Right forelimb (tissue), 1 donor: ENCODE measurements at regions not wholly inside any gene's neighbourhood (a gene's known extent, or its start where the extent isn't known, plus 50 kb on each side); places are given as distances from the start of the nearest gene placed in this dataset.
"Not testable (repeated sequence)": the region's sequence is repeated elsewhere in the genome, so short reads cannot be mapped to it uniquely, and the experiment has no call there.

ENCODE experiments used
- DNase-seq: peaks from one replicate; pipeline ENCODE4 v3.0.0-alpha.2; 2018

GRCh38 chr11:87455180-87455579, 417.4 kb downstream of the TMEM135 start:
- DNase-seq, result no peak

DNA sequence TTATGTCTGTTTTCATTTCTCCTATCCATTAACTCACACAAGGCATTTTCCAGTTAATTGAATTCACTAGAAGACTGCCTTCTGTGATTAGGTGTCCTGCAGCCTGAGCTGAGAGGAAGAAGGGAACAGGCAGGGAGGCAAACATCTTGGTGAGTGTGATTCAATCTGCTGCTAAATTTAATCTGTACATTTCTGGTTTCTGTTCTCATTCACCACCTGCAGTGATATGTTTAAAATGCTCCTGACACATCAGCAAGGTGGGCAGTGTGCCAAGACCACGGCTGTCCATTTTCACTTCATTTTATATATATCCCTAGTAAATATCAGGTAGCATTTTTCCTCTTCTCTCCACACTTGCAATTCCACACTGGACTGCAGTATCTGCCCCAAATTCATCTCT, 416.5 kb downstream of the TMEM135 start:
- DNase-seq, result no peak

DNA sequence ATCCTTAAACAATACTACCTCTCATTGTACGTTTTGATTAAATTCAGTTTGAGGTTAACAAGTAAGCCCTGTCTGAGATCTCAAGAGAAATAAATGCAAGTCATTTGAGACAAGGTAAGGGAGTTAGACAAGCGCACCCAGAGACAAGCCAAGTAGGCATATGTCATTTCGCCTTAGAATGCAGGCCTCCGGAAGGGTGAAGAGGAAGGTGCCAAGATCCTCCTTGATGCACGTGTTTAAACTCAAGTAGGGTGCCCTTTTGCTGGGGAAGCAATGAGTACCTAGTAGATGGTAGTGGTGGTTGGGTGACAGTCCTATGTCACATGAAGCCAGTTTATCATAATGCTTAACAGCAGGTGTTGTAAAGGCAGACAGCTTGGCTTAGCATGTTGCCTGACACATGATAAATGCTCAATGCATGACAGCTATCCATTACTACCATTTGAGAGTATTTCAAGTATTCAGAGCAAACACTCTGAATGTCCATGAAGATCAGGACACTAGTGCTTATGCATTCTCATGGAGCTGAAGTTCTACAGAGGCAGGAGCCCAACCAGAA, 415.9 kb downstream of the TMEM135 start:
- DNase-seq, result no peak

GRCh38 chr11:87452025-87452424, 414.3 kb downstream of the TMEM135 start:
- not testable (repeated sequence) for DNase-seq

DNA sequence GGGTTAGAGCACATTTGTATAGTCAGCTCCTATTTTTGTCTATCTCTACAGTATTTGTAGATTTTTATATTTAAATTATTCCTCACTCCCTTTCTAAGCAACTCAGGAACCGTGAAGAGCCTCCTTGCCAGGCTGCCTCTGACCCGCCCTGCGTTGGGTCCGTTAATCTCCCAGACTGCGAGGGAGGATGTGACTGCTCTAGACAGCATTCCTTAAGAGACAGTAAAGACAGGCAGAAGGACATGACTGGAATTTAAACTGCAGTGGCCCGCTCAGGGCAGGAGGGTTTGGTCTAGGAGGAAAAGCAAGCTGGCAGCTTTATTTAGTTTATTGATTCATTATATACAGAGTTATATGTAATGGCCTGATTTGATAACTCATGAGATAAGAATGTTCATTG, 413.7 kb downstream of the TMEM135 start:
- DNase-seq, result no peak

DNA sequence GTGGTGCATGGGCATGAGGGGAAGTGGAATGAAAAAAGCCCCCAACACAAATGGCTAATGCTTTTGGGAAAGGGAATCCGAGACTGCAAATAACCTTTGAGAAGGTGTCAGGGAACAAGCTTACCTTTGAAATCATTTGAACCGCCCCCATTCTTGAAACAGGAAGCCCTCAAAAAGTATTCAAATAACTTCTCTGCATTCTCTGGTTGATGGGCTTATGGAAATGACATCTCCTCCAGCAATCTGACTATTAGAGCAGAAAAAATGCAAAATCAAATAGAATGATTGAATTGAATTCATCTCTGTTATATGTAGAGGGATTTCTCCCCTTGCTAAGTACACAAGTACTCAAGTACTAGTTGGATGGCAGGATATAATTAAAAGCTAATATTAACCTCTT, 409.9 kb downstream of the TMEM135 start:
- no peak for DNase-seq

DNA sequence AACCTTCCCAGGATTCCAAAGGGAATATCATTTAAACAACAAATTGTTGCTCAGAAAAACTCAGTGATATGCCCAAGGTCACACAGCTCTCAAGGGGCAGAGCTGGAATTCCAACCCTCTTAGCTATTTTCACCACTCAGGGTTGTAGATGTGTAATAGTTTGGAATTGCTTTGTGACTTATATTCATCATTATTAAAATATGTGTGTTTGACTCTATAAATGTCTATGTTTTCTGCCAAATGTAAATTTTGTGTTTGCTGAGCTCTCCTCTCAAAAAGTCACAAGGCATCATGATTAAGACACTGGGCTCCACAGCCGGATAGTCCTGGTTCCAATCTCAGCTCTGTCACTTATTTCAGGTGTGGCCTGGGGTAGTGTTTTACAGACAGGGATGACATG, 407.3 kb downstream of the TMEM135 start:
- DNase-seq, result no peak

- no peak for DNase-seq
Measured at GRCh38 chr11:87443707-87444106, 406.0 kb downstream of the TMEM135 start.

- no peak for DNase-seq
Measured at GRCh38 chr11:87440076-87440770, 402.5 kb downstream of the TMEM135 start.

DNA sequence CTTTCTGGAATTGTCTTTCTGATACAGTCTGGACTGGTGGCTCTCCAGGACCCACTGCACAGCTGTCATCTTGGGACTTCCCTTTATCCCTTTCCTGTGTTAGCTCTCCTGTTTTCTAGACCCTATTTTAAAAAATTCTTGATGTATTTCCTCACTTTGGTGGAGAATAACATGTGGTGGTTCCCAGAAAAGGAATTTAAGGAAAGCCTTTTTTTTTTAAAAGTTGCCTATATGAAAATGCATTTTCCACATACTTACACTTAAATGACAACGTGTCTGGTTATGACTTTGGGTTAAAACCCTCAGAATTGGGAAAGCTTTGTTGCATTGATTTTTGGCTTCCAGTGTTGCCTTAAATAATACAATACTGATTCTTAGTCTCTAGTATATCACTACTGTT, 400.7 kb downstream of the TMEM135 start:
- no peak for DNase-seq

- no peak for DNase-seq
Measured at GRCh38 chr11:87437844-87438223, 400.1 kb downstream of the TMEM135 start.

DNA sequence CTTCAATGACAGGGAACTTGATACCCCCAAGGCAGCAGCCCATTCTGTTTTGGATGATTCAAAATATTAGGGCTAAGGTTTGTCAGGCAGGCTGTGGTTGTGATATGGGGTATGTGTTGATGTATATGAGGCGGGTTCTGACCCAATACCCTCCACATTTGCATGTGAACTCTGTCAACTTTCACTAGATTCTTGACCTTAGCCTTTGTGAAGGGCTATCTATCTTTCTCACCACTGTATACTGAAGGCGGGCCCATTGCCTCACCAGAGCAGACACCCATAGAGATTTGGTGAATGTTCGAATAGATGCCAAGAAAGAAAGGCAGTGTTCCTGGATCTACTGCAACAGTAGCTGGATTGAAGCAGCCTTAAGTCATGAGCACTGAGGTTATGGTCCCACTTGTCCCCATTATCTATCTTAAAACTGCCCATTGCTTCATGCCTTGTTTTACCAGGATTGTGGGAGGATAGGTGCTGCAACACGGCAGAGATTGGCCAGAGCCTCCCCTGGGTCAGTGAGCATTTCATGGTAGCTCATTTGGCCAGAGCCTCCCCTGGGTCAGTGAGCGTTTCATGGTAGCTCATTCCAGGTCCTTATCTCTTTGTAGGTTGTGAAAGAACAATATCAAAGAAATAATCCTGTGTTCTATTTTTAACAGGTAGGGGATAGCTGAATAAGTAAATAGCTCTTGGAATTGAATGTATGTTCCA, 399.6 kb downstream of the TMEM135 start:
- no peak for DNase-seq

DNA sequence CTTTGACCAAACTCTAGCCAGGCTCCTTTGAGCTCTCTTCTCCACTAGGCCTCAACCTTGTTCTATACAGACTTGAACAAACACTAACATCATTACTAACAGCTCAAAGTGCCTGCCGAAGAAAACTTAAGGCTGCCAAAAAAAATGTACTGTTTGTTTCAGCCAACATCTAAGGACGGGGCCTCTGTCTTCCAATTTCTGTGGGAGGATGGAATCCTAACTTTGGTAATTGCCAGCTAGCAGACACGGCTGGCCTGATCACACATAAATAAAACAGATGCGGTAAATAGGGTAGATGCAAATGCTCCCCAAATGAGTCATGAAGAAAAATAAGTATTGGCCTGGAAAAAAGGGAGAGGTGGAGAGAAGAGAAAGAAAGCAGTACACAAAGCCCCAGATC, 394.3 kb downstream of the TMEM135 start:
- no peak for DNase-seq

GRCh38 chr11:87431392-87431791, 393.7 kb downstream of the TMEM135 start:
- DNase-seq, result no peak

DNA sequence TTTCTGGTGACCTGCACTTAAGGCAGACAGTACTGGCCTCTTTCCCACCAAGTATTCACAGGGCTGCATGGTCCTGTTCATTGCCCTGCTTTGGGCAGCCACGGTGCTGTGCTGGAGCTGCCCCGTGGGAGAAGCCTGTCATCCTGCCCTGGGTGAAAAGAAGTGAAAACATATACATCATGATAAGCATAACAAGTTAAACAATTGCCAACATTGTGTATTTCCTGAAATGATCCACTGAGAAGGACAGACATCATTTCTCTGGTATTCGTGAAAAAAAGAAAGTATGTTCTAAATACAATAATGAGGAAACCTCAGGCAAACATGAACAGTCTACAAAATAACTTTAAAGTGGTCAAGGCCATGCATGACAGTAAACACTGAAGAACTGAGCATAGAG, 393.1 kb downstream of the TMEM135 start:
- no peak for DNase-seq

DNA sequence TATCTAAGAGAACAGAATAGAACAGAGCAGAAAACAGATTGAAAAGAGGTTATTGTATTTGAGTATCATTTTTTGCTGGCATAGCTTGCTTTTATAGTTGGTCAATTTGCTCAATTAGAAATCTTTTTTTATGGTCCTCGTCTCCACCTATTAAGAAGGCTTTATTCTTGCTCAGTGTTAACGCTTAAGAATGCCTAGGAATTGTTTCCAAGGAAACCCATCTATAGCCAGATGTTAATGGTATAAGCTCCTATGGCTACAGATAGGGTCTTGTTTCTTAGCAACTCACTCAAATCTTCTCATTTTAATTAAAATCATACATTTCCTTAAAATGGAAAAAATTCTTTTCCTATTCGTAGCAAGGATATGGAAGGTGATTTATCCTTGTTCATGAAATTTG, 392.3 kb downstream of the TMEM135 start:
- DNase-seq, result no peak

- no peak for DNase-seq
Measured at GRCh38 chr11:87428266-87428665, 390.5 kb downstream of the TMEM135 start.

DNA sequence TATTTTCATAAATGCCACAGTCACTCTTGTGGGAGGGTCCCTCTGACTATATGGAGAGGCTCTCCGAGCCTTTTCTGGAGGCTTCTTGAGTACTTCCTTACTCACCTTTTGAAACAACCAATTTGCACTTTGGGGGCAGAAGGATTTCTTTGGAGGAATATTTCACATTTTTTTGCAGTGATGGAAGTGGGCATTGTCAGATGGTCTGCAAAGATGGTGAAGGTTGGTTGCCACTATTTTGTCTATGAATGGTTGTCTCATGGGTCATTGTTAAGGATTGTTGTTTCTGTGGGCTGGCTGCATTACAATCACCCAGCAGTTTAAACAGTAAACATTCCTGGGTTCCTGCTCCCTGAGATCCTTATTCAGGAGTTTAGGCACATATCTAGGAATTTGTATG, 388.2 kb downstream of the TMEM135 start:
- DNase-seq, result no peak

- DNase-seq, result no peak
Measured at GRCh38 chr11:87425391-87425790, 387.7 kb downstream of the TMEM135 start.

DNA sequence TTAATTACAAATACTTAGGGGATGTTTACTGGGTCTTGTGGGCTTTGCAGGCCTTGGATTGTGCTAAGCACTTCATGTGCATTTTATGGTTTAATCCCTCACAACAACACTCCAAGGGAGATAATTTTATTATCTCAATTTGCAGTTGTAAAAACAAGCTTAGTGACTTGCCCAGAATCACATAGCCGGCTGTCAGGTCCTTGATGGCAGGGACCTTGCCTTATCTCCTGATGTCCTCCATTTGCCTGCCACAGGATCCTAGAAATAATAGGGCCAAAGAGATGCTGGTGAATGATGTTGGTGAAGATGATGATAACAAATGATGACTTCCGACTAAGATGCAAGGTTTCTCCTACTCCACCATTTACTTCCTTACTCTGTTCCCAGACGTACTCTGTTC, 385.4 kb downstream of the TMEM135 start:
- no peak for DNase-seq

DNA sequence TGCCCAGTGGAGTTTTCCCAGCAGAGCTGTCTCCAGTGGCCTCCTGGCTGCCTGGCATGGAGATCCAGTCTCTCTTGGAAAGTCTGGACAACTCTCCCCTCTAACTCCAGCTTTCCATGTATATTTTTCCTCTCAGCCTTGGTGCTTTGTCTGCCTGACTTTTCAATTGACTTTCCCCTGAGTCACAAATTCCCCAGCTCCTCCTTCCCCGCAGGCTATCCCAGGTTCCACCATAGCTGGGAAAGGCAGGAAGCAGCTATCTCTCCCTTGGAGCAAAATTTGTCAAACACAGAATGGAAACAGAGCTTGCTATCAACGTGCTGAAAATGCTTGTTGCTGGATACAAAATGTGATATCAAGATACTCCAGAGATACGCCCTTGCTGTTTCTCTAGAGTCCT, 384.8 kb downstream of the TMEM135 start:
- no peak for DNase-seq

DNA sequence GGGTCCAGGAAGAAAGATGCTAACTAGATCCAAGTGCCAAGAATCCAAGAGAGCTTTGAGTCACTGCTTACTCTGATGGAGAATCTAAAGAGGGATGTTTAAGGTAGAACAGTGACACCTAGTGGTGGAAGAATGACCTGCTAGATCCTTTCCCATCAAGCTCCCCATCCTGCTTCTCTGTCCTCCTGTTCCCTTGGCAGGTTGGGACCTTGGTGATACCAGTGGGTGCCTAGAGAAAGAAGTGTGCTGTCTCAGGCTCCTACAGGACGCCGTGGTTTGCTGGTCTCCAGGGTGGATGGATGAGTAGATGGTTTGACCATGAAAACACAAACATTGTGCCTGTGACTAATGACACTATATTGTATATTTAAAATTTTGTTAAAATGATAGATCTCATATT, 383.7 kb downstream of the TMEM135 start:
- DNase-seq, result no peak

DNA sequence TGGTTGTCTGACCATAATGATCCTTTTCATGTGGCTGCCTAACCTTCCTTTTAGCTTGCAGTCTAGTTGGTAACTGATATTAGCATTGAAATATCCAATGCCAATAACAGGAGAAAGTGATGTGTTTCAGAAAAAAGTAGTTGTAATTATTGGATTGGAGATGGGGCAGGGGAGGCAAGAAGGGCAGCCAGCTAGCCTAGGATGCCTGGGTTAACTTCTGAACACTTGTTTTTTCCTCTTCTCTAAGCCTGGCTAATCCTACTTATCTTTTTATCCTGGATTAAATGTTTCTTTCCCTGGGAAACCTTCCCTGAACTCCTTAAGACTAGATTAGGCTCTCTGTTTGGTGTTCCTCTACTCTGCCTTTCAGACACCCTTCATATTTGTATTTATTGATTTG, 380.2 kb downstream of the TMEM135 start:
- no peak for DNase-seq

- DNase-seq, result no peak
Measured at GRCh38 chr11:87405843-87406242, 368.1 kb downstream of the TMEM135 start.

GRCh38 chr11:87405356-87405755, 367.6 kb downstream of the TMEM135 start:
- DNase-seq, result no peak
